ENCODE measurements at regions not wholly inside any gene's neighbourhood (a gene's known extent, or its start where the extent isn't known, plus 50 kb on each side); places are given as distances from the start of the nearest gene placed in this dataset.

DNA sequence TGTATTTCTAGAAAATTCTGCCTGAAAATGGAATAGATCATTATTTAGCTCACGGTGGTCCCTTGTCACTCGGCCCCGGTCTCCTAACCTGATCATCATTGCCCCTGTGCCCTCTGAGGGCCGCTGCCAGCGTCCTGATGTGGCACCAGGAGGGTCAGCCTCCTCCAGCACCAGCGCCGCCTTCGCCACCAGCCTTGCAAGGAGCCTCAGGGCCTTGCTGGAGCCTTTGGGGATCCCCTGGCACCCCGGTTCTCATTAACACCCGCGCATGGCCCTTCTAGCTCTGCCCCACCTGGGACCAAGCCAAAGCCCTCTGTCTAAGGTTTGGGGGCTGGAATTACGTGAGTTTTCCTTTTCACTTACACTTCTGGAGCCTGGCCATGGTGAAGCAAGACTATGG, 282.5 kb upstream of the ADARB2 start:
- no peaks in the 10 kb centered on the region for H3K36me3 ChIP-seq (ENCODE audit: insufficient read depth, low read length)
- no peaks in the 10 kb centered on the region for H3K4me1 ChIP-seq (ENCODE audit: insufficient read depth, low read length)
- no peaks in the 10 kb centered on the region for H3K27me3 ChIP-seq (ENCODE audit: insufficient read depth, low read length)
- no peaks in the 10 kb centered on the region for H3K9me3 ChIP-seq (ENCODE audit: insufficient read depth, low read depth, low read length)
- 90% methylated on average over 12 of the region's 12 CpGs for WGBS
- no peak overlapping the region for H3K27ac ChIP-seq (ENCODE audit: low read depth, low read length)
- no peak overlapping the region for H3K9ac ChIP-seq (ENCODE audit: low read depth, low read length)
- H3K4me3 ChIP-seq (ENCODE audit: low read length): no peak overlapping the region

DNA sequence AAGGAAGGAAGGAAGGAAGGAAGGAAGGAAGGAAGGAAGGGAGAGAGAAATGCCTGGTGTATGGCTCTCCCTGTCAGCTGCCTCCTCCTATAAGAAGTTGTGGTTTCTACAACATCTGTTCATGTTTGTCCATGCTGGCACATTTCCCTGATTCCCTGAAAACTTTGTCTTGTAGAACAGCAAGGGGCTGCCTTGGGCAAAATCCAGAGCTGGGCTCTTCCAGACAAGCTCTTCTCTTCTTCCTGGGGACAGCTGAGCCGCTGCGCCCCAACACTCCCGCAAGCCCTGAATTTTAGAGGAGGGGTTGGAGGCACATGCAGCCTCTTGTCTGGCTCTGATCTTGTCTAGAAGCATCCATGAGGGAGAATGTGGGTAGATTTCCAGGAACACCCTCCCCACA, 282.0 kb upstream of the ADARB2 start:
- Histone ChIP-seq H3K27ac (ENCODE audit: low read depth, low read length) (no peak overlapping the region), H3K27me3 (ENCODE audit: insufficient read depth, low read length) (no peaks in the 10 kb centered on the region), H3K9me3 (ENCODE audit: insufficient read depth, low read depth, low read length) (no peaks in the 10 kb centered on the region), H3K4me1 (ENCODE audit: insufficient read depth, low read length) (no peaks in the 10 kb centered on the region), H3K36me3 (ENCODE audit: insufficient read depth, low read length) (no peaks in the 10 kb centered on the region), H3K9ac (ENCODE audit: low read depth, low read length) (no peak overlapping the region), H3K4me3 (ENCODE audit: low read length) (no peak overlapping the region)
- WGBS: 100% methylated on average over 2 of the region's 3 CpGs

DNA sequence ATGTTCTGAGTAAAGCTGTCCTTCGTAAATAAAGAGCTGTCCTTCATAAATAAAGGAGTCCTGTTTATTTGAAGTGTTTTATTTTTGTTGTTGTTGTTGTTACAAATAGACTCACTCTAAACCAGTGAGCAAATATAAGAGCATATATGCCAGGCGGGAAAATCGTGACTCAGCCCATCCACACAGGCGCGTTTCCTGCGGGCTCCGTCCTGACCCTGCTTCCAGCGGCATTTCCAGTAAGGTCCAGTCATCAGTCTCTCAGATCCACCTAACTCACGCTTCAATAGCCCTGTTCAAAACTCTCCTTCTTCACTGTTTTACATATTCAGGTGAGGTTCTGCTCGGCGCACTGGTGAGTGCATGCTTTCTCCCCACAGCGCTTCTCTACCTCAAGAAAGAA, 277.2 kb upstream of the ADARB2 start:
- Histone ChIP-seq H3K4me1 (ENCODE audit: insufficient read depth, low read length) (no peaks in the 10 kb centered on the region), H3K27me3 (ENCODE audit: insufficient read depth, low read length) (no peaks in the 10 kb centered on the region), H3K4me3 (ENCODE audit: low read length) (no peak overlapping the region), H3K9me3 (ENCODE audit: insufficient read depth, low read depth, low read length) (no peaks in the 10 kb centered on the region), H3K27ac (ENCODE audit: low read depth, low read length) (no peak overlapping the region), H3K36me3 (ENCODE audit: insufficient read depth, low read length) (no peaks in the 10 kb centered on the region), H3K9ac (ENCODE audit: low read depth, low read length) (no peak overlapping the region)
- WGBS: 93% methylated on average over 12 of the region's 12 CpGs

DNA sequence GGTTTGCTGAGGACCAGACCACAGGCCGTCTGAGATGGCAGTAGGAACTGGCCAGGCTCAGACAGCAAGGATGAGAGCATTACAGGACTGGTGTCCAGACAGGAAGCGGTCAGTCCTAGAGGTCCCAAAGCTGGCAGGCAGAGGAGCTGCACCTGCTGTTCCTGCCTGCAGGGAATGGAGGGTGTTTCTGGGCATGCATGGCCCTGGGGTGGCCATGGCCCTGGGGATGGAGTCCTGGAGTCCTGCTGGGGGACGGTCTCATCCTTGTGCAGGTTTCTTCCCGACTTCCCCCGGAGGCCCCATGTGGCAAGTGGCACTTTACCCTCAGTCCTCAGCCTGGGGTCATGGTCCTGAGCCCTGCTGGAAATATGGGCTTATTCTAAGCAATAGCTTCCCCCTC, 274.9 kb upstream of the ADARB2 start:
- no peak overlapping the region for H3K9ac ChIP-seq (ENCODE audit: low read depth, low read length)
- H3K4me3 ChIP-seq (ENCODE audit: low read length): no peak overlapping the region
- no peaks in the 10 kb centered on the region for H3K4me1 ChIP-seq (ENCODE audit: insufficient read depth, low read length)
- no peaks in the 10 kb centered on the region for H3K36me3 ChIP-seq (ENCODE audit: insufficient read depth, low read length)
- no peak overlapping the region for H3K27ac ChIP-seq (ENCODE audit: low read depth, low read length)
- 90% methylated on average over 5 of the region's 5 CpGs for WGBS
- no peaks in the 10 kb centered on the region for H3K27me3 ChIP-seq (ENCODE audit: insufficient read depth, low read length)
- no peaks in the 10 kb centered on the region for H3K9me3 ChIP-seq (ENCODE audit: insufficient read depth, low read depth, low read length)

DNA sequence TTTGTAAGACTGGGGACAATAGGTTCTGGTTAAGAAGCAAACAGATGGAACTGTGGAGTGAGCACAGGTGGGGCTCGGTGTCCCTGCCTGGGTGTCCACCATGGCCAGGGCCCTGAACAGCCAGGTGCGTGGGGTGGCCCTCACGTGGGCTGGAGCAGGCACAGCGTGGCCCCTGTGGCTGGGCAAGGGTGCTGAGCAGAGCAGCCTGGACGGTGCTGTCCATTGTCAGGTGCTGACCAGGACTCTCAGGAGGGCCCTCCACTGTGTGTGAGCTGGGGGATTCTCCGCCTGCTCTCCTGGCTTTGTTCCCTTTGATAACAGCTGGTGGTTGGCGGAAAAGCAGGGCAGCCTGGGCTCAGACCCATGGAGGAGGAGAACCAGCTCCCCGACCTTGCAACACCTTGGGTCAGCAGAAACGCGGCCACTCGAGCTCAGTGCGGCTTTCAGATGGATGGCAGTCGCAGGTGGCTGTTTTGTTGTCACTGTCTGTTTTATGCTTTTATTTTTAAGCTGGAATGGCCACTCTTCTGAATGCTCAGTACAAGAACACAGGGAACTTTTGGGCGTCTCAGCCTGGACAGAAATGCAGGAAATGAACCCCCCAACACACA, 273.9 kb upstream of the ADARB2 start:
- Histone ChIP-seq H3K9me3 (ENCODE audit: insufficient read depth, low read depth, low read length) (no peaks in the 10 kb centered on the region), H3K9ac (ENCODE audit: low read depth, low read length) (no peak overlapping the region), H3K4me3 (ENCODE audit: low read length) (no peak overlapping the region), H3K4me1 (ENCODE audit: insufficient read depth, low read length) (no peaks in the 10 kb centered on the region), H3K27ac (ENCODE audit: low read depth, low read length) (no peak overlapping the region), H3K27me3 (ENCODE audit: insufficient read depth, low read length) (no peaks in the 10 kb centered on the region), H3K36me3 (ENCODE audit: insufficient read depth, low read length) (no peaks in the 10 kb centered on the region)
- 79% methylated on average over 14 of the region's 14 CpGs for WGBS

DNA sequence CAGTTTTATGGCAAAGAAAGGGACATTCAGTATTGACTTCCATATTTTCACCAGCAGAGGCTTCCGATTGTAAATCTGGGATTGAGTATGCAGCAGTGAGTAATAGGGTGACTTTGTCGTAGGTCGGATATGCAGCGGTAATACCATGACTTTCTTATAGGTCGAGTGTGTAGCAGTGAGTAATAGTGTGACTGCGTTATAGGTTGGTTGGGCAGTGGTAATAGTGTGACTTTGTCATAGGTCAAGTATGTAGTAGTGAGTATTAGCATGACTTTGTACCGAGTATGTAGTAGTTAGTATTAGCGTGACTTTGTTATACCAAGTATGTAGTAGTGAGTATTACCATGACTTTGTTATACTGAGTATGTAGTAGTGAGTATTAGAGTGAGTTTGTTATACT, 268.2 kb upstream of the ADARB2 start:
- Histone ChIP-seq H3K9me3 (ENCODE audit: insufficient read depth, low read depth, low read length) (no peaks in the 10 kb centered on the region), H3K4me3 (ENCODE audit: low read length) (no peak overlapping the region), H3K9ac (ENCODE audit: low read depth, low read length) (no peak overlapping the region), H3K4me1 (ENCODE audit: insufficient read depth, low read length) (no peaks in the 10 kb centered on the region), H3K27me3 (ENCODE audit: insufficient read depth, low read length) (no peaks in the 10 kb centered on the region), H3K27ac (ENCODE audit: low read depth, low read length) (no peak overlapping the region), H3K36me3 (ENCODE audit: insufficient read depth, low read length) (no peaks in the 10 kb centered on the region)
- WGBS: 93% methylated on average over 8 of the region's 8 CpGs

DNA sequence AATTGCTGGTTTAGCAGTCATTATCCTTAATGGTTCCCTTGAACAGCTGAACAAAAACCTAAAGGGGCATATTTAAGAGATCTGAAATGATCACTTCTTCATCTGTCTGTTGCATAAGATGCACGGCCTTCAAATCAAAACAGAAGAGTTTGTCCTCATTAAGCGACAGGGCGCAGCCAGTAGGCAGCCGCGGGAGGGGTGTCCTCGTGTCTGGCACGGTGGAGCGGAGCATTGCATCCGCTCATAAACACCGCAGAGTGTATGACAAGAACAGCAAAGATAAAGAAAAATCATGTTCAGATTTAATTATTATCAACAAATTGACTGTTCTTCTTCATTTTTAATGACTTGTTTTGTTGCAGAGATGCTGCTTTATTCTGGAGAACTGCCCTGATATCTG, 255.6 kb upstream of the ADARB2 start:
- no peaks in the 10 kb centered on the region for H3K27me3 ChIP-seq (ENCODE audit: insufficient read depth, low read length)
- H3K4me3 ChIP-seq (ENCODE audit: low read length): no peak overlapping the region
- H3K27ac ChIP-seq (ENCODE audit: low read depth, low read length): no peak overlapping the region
- H3K4me1 ChIP-seq (ENCODE audit: insufficient read depth, low read length): no peaks in the 10 kb centered on the region
- no peaks in the 10 kb centered on the region for H3K9me3 ChIP-seq (ENCODE audit: insufficient read depth, low read depth, low read length)
- WGBS: 88% methylated on average over 8 of the region's 10 CpGs
- H3K9ac ChIP-seq (ENCODE audit: low read depth, low read length): no peak overlapping the region
- H3K36me3 ChIP-seq (ENCODE audit: insufficient read depth, low read length): no peaks in the 10 kb centered on the region

DNA sequence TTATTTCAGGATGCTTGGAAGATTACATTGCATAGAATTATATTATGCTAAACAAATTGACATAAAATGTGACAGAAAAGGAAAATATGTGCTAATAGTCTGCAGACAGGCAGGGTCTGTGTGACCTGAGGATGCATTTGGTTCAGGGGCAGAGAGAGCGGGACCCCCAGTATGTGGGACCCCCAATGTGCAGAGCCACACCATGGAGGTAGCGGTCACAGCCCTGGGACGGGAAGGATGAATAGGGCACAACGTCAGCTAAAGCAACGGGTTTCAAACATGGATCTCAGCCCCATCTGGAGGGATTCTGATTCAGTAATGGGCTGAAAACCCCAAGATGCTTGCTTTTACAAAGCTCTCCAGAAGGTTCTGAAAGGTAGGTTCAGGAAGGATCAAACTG, 251.8 kb upstream of the ADARB2 start:
- Histone ChIP-seq H3K36me3 (ENCODE audit: insufficient read depth, low read length) (no peaks in the 10 kb centered on the region), H3K4me3 (ENCODE audit: low read length) (no peak overlapping the region), H3K9me3 (ENCODE audit: insufficient read depth, low read depth, low read length) (no peaks in the 10 kb centered on the region), H3K27me3 (ENCODE audit: insufficient read depth, low read length) (no peaks in the 10 kb centered on the region), H3K27ac (ENCODE audit: low read depth, low read length) (no peak overlapping the region), H3K4me1 (ENCODE audit: insufficient read depth, low read length) (no peaks in the 10 kb centered on the region), H3K9ac (ENCODE audit: low read depth, low read length) (no peak overlapping the region)
- WGBS: 95% methylated on average over 5 of the region's 5 CpGs

DNA sequence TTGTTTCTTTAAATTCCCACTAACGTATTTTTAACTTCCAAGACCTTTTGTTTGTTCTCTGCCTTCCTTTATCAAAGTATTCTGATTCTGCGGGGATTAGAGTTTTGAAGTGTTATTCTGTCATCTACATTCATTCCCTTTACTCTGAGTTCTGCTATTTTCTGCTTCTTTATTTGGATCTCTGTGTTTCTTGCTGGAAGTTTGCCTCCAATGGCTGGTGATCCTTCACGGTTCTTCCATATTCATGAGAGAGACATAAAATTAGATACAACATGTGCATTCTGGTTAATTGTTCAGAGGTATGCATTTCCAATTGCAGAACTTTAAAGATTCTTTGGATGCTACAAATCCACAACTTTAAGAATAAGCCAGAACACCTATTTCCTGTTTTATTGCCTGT, 244.7 kb upstream of the ADARB2 start:
- Histone ChIP-seq H3K4me3 (ENCODE audit: low read length) (no peak overlapping the region), H3K27ac (ENCODE audit: low read depth, low read length) (no peak overlapping the region), H3K9me3 (ENCODE audit: insufficient read depth, low read depth, low read length) (no peaks in the 10 kb centered on the region), H3K4me1 (ENCODE audit: insufficient read depth, low read length) (no peaks in the 10 kb centered on the region), H3K27me3 (ENCODE audit: insufficient read depth, low read length) (no peaks in the 10 kb centered on the region), H3K9ac (ENCODE audit: low read depth, low read length) (no peak overlapping the region), H3K36me3 (ENCODE audit: insufficient read depth, low read length) (no peaks in the 10 kb centered on the region)
- 90% methylated on average over 3 of the region's 3 CpGs for WGBS

DNA sequence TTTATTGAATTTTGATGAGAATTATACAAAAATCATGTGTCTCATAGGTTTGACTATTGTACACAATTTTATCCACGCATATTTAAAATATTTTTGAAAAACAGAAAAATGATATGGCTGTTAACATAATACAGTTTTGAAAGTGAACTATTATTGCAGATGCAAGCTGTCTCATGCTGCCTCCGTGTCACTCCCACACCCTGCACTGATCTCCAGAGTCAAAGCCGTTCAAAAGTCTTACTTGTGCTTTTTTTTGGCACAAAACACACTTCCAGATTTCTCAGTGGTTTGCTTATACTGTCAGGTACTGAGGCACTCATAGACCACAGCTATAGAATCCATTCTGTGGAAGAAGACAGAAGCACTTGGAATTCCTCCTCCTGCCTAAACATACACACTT, 243.1 kb upstream of the ADARB2 start:
- WGBS: 95% methylated on average over 2 of the region's 3 CpGs
- H3K9ac ChIP-seq (ENCODE audit: low read depth, low read length): no peak overlapping the region

DNA sequence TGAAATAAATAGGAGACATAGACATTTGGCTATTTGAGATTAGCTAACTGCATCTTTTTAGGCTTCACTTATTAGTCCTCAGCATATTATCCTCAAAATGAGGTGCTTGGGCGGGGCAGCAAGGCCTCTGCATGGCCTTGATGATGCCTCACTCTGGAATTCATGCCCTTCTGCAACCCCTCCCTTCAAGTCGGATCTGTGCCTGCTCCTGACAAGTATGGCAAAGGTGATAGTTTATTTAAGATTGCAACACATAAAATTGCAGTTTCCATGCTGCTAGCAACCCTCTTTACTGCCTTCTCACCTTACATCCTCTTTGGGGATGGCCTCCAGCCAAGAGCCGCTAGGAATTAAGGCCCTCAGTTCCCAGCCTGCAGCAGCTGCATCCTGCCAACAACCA, 241.3 kb upstream of the ADARB2 start:
- H3K27ac ChIP-seq (ENCODE audit: low read depth, low read length): no peak overlapping the region
- no peaks in the 10 kb centered on the region for H3K4me1 ChIP-seq (ENCODE audit: insufficient read depth, low read length)
- H3K9ac ChIP-seq (ENCODE audit: low read depth, low read length): no peak overlapping the region
- no peaks in the 10 kb centered on the region for H3K9me3 ChIP-seq (ENCODE audit: insufficient read depth, low read depth, low read length)
- WGBS: 93% methylated on average over 3 of the region's 3 CpGs
- H3K36me3 ChIP-seq (ENCODE audit: insufficient read depth, low read length): no peaks in the 10 kb centered on the region
- H3K4me3 ChIP-seq (ENCODE audit: low read length): no peak overlapping the region
- H3K27me3 ChIP-seq (ENCODE audit: insufficient read depth, low read length): no peaks in the 10 kb centered on the region

More for the DNA sequence above, 243.1 kb upstream of the ADARB2 start:
- no peaks in the 10 kb centered on the region for H3K27me3 ChIP-seq (ENCODE audit: insufficient read depth, low read length)
- H3K9me3 ChIP-seq (ENCODE audit: insufficient read depth, low read depth, low read length): no peaks in the 10 kb centered on the region
- no peak overlapping the region for H3K27ac ChIP-seq (ENCODE audit: low read depth, low read length)
- H3K4me1 ChIP-seq (ENCODE audit: insufficient read depth, low read length): no peaks in the 10 kb centered on the region
- H3K36me3 ChIP-seq (ENCODE audit: insufficient read depth, low read length): no peaks in the 10 kb centered on the region
- H3K4me3 ChIP-seq (ENCODE audit: low read length): no peak overlapping the region

DNA sequence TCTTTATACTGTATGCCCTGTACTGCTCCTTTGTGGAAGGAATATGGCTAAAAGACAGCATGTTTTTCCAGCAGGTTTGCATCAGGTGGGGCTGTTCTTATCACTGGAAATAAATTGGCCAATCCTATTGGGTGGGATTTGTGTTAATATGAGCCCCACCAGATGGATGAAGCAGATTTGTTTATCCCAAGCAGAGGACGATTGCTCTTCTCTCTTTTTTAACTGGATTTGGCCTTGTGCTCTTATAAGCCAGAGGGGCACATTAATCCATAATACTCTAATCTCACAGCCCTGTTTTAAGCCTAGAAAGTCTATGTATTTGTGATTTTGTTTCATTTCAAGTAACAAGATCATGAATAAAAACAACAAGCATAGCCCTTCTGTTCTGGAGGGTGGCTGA, 240.1 kb upstream of the ADARB2 start:
- Histone ChIP-seq H3K36me3 (ENCODE audit: insufficient read depth, low read length) (no peaks in the 10 kb centered on the region), H3K9me3 (ENCODE audit: insufficient read depth, low read depth, low read length) (0 out of 2 replicates have a peak, but pooled peaks cover 1% of the 10 kb centered on the region), H3K9ac (ENCODE audit: low read depth, low read length) (no peak overlapping the region), H3K27ac (ENCODE audit: low read depth, low read length) (no peak overlapping the region), H3K4me1 (ENCODE audit: insufficient read depth, low read length) (no peaks in the 10 kb centered on the region), H3K27me3 (ENCODE audit: insufficient read depth, low read length) (no peaks in the 10 kb centered on the region), H3K4me3 (ENCODE audit: low read length) (no peak overlapping the region)
- 100% methylated on average over 1 of the region's 1 CpG for WGBS

Data from HUES64 (cell line).